HL-60 (cell line): ENCODE measurements at regions not wholly inside any gene's neighbourhood (a gene's known extent, or its start where the extent isn't known, plus 50 kb on each side); places are given as distances from the start of the nearest gene placed in this dataset.
"Not testable (repeated sequence)": the region's sequence is repeated elsewhere in the genome, so short reads cannot be mapped to it uniquely, and the experiment has no call there.

ENCODE experiments used
- DNase-seq, 2 experiments: peaks; one replicate each; pipeline ENCODE4 v3.0.0-alpha.2; 2010 to 2020; ENCODE audit warnings: low read depth in 1 of 2, low spot score in 1 of 2
- H3K27ac ChIP-seq: fragments of 250-450 bp; sonication (Bioruptor Pico); replicated peaks from 2 replicates; pipeline ENCODE4 v1.5.1; 2020; ENCODE audit warnings: mild to moderate bottlenecking, moderate library complexity
- H3K27me3 ChIP-seq: fragments of 250-450 bp; sonication (Bioruptor Pico); 2 replicates; pipeline ENCODE4 v1.5.1; 2021; ENCODE audit warnings: mild to moderate bottlenecking, moderate library complexity; ENCODE audit not compliant: insufficient read depth, poor library complexity, severe bottlenecking
- H3K4me3 ChIP-seq: replicated peaks from 2 replicates; pipeline ENCODE4 v1.5.1; 2011; ENCODE audit warnings: mild to moderate bottlenecking, control low read depth, low read length; ENCODE audit not compliant: insufficient read depth
- CTCF ChIP-seq: IDR thresholded peaks from one replicate; pipeline ENCODE4 v1.5.1; 2011; ENCODE audit warnings: low read length, control low read depth, inconsistent platforms; ENCODE audit not compliant: insufficient read depth
- GABPA ChIP-seq: IDR thresholded peaks from 2 replicates; pipeline ENCODE4 v1.6.1; 2012; ENCODE audit warnings: low read depth
- POLR2AphosphoS5 ChIP-seq: IDR thresholded peaks from 2 replicates; pipeline ENCODE4 v1.6.1; 2012; ENCODE audit warnings: low read depth
- REST ChIP-seq: IDR thresholded peaks from 2 replicates; pipeline ENCODE4 v1.6.1; 2012; ENCODE audit warnings: low read depth; ENCODE audit not compliant: insufficient replicate concordance
- SPI1 ChIP-seq: IDR thresholded peaks from 2 replicates; pipeline ENCODE4 v1.6.1; 2012; ENCODE audit warnings: low read depth, mild to moderate bottlenecking, borderline replicate concordance

GRCh38 chr5:124888622-124889485 is 142.4 kb upstream of the ZNF608 start:
- TF ChIP-seq SPI1: no peak
- no peak overlapping the region for H3K4me3 ChIP-seq
- H3K27me3 ChIP-seq: no peaks in the 10 kb centered on the region
- no peak overlapping the region for H3K27ac ChIP-seq
- DNase-seq: no peak

GRCh38 chr5:124889486-124889825 is 143.0 kb upstream of the ZNF608 start:
- Histone ChIP-seq H3K27ac (no peak overlapping the region), H3K4me3 (no peak overlapping the region), H3K27me3 (no peaks in the 10 kb centered on the region)
- TF ChIP-seq POLR2AphosphoS5 (no peak), CTCF (no peak), GABPA (no peak), REST (no peak), SPI1 (no peak)
- DNase-seq: no peak

GRCh38 chr5:124889850-124890249 is 143.4 kb upstream of the ZNF608 start:
- DNase-seq: no peak
- Histone ChIP-seq H3K27me3 (no peaks in the 10 kb centered on the region), H3K4me3 (no peak overlapping the region), H3K27ac (no peak overlapping the region)
- no peak for TF ChIP-seq SPI1
- TF ChIP-seq REST: no peak
- TF ChIP-seq CTCF: no peak
- TF ChIP-seq GABPA: no peak
- TF ChIP-seq POLR2AphosphoS5: no peak

GRCh38 chr5:124890442-124890841 is 144.0 kb upstream of the ZNF608 start:
- DNase-seq, H3K27ac ChIP-seq, H3K27me3 ChIP-seq, H3K4me3 ChIP-seq: not testable (repeated sequence)

GRCh38 chr5:124891179-124891578 is 144.7 kb upstream of the ZNF608 start:
- TF ChIP-seq POLR2AphosphoS5 (no peak), SPI1 (no peak), REST (no peak), GABPA (no peak), CTCF (no peak)
- no peak overlapping the region for H3K27ac ChIP-seq
- no peak for DNase-seq
- no peak overlapping the region for H3K4me3 ChIP-seq
- H3K27me3 ChIP-seq: no peaks in the 10 kb centered on the region
